ENCODE measurements at regions not wholly inside any gene's neighbourhood (a gene's known extent, or its start where the extent isn't known, plus 50 kb on each side); places are given as distances from the start of the nearest gene placed in this dataset.

DNA sequence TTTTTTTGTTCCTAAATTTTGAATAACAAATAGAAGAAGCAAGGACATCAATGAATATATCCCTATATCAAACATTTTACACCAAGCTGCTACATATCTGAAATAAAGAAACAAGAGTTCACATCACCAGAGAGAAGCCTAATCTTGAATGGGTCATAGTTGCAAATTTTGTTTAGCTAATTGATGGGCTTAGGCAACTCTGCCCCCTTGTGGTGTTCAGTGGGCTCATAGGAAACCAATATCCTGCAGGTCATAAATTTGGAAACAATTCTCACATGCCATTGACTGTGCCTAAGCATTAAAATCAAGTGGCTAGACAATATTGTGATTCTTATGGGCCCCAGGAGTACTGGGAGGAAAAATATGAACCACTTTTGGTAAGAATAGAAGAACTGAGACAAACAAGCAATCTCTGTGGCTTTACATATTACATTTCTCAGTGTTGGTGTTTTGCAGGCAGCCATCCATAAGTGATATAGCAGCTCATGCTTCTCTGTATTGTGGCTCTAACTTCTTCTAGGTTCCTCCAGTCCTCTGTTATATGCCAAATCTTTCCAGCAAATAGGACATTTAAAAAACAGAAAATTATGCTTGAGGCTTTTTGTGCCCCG lies 1262.8 kb upstream of the PRMT6 start:
- no peak overlapping the region for H2BK15ac ChIP-seq (ENCODE audit: low read depth, low read length)
- WGBS (ENCODE audit: extremely low coverage, insufficient read length, low lambda C conversion rate) = no CpG with 5 or more reads among the region's 1 CpG

More for the DNA sequence above, 1262.8 kb upstream of the PRMT6 start:
- H3K27ac Mint-ChIP-seq = no peak overlapping the region
- Histone ChIP-seq H3K4me2 (ENCODE audit: insufficient read depth, insufficient read length, low read length) (no peak overlapping the region), H3T11ph (ENCODE audit: low read length) (no peak overlapping the region), H3K27me3 (ENCODE audit: insufficient read depth, low read length) (no peaks in the 10 kb centered on the region), H3K79me2 (ENCODE audit: insufficient read depth, low read length) (no peaks in the 10 kb centered on the region), H2BK120ac (ENCODE audit: low read depth, low read length, poor library complexity, severe bottlenecking) (no peak overlapping the region), H3K4me1 (ENCODE audit: insufficient read depth, low read length) (no peaks in the 10 kb centered on the region), H3K79me1 (ENCODE audit: insufficient read depth, low read depth, low read length, poor library complexity, severe bottlenecking) (no peaks in the 10 kb centered on the region), H3K4ac (ENCODE audit: low read depth, low read length) (no peak overlapping the region), H3K27ac (ENCODE audit: insufficient read length, low read depth, low read length) (no peak overlapping the region), H3K14ac (ENCODE audit: insufficient read depth, low read length) (no peak overlapping the region), H3K9me3 (ENCODE audit: control insufficient read depth, low read depth, low read length) (no peaks in the 10 kb centered on the region), H2BK20ac (ENCODE audit: low read depth, low read length, poor library complexity, severe bottlenecking) (no peak overlapping the region), H3K23ac (ENCODE audit: insufficient read length, low read depth, low read length) (no peak overlapping the region), H3K18ac (ENCODE audit: insufficient read length, low read depth, low read length) (no peak overlapping the region), H4K5ac (ENCODE audit: insufficient read length, low read depth, low read length) (no peak overlapping the region), H2BK12ac (ENCODE audit: insufficient read length, low read depth, low read length) (no peak overlapping the region), H3K23me2 (ENCODE audit: insufficient read length, low read depth, low read length, poor library complexity, severe bottlenecking) (no peaks in the 10 kb centered on the region), H4K20me1 (ENCODE audit: control insufficient read depth, insufficient read depth, insufficient read length) (no peaks in the 10 kb centered on the region), H3K9ac (ENCODE audit: extremely low read depth, insufficient read length, low read length) (no peak overlapping the region), H3K56ac (ENCODE audit: insufficient read length, low read depth, low read length) (no peak overlapping the region), H2AK5ac (ENCODE audit: insufficient read length, low read length) (no peak overlapping the region), H2AFZ (ENCODE audit: low read length) (no peak overlapping the region), H4K91ac (ENCODE audit: insufficient read length, low read depth, low read length) (no peak overlapping the region), H4K8ac (replicated peaks; ENCODE audit: insufficient read length, low read depth, low read length) (no peak overlapping the region), H2BK5ac (ENCODE audit: insufficient read length, low read length) (no peak overlapping the region)
- TF ChIP-seq, protein P1, sequence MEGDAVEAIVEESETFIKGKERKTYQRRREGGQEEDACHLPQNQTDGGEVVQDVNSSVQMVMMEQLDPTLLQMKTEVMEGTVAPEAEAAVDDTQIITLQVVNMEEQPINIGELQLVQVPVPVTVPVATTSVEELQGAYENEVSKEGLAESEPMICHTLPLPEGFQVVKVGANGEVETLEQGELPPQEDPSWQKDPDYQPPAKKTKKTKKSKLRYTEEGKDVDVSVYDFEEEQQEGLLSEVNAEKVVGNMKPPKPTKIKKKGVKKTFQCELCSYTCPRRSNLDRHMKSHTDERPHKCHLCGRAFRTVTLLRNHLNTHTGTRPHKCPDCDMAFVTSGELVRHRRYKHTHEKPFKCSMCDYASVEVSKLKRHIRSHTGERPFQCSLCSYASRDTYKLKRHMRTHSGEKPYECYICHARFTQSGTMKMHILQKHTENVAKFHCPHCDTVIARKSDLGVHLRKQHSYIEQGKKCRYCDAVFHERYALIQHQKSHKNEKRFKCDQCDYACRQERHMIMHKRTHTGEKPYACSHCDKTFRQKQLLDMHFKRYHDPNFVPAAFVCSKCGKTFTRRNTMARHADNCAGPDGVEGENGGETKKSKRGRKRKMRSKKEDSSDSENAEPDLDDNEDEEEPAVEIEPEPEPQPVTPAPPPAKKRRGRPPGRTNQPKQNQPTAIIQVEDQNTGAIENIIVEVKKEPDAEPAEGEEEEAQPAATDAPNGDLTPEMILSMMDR (conservative IDR thresholded peaks at IDR 0.05) = peak; percentile 86
- peak; percentile 40 for DNase-seq
- no peak overlapping the region for H3K4me3 Mint-ChIP-seq
- H3K4me1 Mint-ChIP-seq = no peaks in the 10 kb centered on the region
- peaks cover 3 to 5% of the 10 kb centered on the region in 2 experiments; a peak in 1 of 5 replicates for H3K9me3 Mint-ChIP-seq
- no peaks in the 10 kb centered on the region for H3K27me3 Mint-ChIP-seq (ENCODE audit: low read depth)
- H3K36me3 Mint-ChIP-seq (ENCODE audit: insufficient read depth in 1 of 3, low read depth in 3 of 3) = no peaks in the 10 kb centered on the region

Data from H9 (cell line).